Left ventricle myocardium superior (tissue), 1 donor: ENCODE measurements at regions not wholly inside any gene's neighbourhood (a gene's known extent, or its start where the extent isn't known, plus 50 kb on each side); places are given as distances from the start of the nearest gene placed in this dataset.

ENCODE experiments used
- ATAC-seq: fragments of 200-7000 bp; cut with Tn5 transposase; one replicate; pipeline ENCODE4 v1.9.1; 2020; ENCODE audit warnings: mild to moderate bottlenecking, moderate library complexity
- DNase-seq: peaks from one replicate; pipeline ENCODE4 v3.0.0-alpha.2; 2020
- intact Hi-C: fragments of 100-400 bp; cut with micrococcal nuclease; formaldehyde crosslinking; loops from one replicate; pipeline ENCODE4 v1.11.0; 2022
- donor health status: DM: no; HTN: yes; CAD: no; lungs with severe emphysema.

DNA sequence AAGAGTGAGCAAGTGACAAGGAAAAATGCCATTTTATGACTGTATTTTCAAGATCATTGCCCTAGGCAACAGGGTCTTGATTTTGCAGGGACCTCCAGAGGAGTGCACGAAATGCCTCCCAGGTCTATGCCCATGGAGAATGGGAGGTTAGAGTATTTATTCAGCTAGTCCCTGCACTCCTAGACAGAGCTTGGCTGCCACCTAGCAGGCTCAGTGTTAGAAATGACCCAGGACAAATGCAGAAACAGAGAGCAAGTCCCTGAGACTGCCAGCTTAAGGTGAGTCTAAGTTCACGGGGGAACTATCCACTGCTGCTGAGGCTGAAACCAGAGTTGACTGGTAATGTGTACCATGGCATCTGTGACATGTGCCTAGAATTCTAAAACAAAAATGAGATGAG is 506.4 kb downstream of the MED13L start:
- peak; percentile 26 for DNase-seq
- peak; percentile 64 for ATAC-seq
- intact Hi-C loops, result no loop called here

DNA sequence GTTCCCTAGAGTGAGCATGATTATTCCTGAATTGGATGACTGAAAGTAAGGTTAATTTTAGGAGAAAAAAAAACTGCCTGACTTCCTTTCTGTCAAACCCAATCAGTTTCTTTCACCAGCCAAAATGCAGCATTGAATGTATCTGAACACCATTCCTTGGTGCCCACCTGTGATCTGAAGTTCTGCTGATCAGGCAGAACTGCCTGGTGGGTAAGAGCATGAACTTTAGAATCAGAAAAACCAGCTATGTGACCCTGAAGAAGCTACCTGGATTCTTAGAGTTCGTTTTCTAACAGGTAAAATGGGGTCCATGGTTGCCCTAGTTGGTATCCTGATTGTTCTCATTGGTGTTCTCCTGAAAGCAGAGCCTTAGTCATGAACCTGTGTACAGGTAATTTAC is 506.9 kb downstream of the MED13L start:
- intact Hi-C loops, result no loop called here
- ATAC-seq (no peak), DNase-seq (no peak)

DNA sequence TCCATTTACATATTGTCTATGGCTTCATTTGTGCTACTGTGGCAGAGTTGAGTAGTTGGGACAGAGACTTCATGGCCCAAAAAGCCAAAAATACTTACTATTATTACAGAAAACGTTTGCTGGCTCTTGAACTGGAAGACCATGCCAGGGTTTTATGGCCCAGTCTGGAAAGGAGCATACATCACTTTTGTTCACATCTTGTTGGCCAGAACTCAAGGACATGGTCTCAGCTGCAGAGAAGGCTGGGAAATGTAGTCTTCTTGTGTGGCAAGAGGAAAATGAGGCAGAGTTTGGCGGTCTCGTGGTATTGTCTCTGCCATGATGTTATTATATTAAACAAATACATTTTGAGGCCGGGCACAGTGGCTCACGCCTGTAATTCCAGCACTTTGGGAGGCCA is 509.6 kb downstream of the MED13L start:
- ATAC-seq, result no peak
- no peak for DNase-seq
- intact Hi-C loops, result no loop called here

DNA sequence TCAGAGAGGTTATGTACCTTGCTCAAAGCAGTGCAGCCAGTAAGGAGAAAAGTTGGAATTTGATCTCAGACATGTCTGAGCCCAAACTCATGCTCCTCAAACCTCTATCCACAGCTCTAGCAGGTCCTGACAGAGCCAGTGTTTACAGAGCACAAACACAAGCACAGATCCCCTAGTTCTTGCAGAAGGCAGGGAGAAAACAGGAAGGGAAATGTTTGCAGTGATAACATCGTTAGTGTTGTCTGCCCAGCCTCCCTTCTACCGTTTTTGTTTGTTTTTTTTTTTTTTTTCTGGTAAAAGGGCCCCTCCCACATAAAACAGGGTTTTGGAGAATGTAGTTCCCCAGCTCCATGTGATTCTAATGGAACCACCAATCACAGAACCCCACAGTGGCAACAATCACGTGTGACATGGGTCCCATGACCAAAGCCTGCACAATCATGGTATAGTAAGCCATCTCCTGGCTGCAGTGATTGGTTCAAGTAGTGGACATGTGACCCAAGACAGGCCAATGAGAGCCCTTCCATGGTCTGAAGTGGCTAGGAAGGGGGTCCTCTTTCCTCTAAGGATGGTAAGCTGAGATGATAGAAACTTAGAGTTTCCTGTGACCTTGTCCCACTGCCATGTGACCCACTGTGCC is 513.4 kb downstream of the MED13L start:
- intact Hi-C loops, result no loop called here
- no peak for DNase-seq
- no peak for ATAC-seq

DNA sequence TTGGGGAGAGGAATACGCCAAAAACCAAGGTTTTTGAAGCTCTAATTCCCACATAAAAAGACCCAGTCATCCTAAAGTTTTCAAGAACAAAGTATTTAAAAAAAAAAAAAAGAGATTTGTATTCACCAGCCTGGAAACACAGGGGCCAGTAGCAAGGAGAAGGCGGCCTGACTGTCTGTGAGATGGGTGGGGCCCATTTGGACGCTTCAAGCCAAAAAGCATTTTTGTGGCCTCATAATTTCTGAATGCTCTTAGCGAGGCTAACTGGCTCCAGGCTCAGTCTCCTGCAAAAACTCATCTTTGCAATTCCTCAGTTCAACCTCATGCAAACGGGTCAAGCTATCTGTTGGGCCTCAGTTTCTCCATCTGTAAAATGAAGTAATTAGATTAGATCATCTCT is 514.1 kb downstream of the MED13L start:
- intact Hi-C loops, result no loop called here
- ATAC-seq, result no peak

DNA sequence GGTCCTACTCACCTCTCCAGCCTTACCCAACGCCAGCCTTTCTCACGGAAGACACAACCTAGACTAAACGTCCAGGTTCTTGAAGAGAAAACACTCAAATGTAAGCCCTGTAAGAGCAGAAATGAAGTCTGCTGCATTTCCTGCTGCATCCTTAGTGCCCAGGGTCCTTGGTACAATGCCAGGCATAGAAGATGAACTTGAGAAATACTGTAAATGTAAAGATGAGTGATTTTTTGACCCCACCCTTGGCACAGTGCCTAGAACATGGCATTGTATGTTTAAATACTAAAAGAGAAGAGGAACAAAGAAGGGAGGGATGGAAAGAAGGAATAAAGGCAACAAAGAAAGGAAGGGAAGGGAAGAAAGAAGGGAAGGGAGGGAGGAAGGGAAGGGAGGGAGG is 514.6 kb downstream of the MED13L start:
- intact Hi-C loops, result no loop called here
- no peak for DNase-seq

More for the DNA sequence above, 514.1 kb downstream of the MED13L start:
- DNase-seq, result no peak

DNA sequence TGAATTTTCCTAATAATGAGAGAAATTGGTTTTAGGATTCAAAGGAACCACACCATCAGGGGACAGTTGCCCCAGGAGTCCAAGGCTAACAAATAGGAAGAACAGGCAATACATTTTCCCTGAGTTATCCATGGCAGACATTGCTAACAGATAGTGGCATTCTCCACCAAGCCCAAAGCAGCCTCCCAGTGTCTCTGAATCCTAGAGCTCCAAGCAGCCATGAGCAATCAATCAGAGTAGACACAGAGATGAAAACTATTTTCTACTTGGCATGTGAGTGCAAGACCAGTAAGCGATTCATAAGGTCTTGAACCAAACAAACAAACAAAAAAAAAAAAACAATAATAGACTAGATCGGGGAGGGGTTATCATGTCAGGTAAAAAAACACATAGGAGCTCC is 515.7 kb downstream of the MED13L start:
- intact Hi-C loops, result no loop called here
- DNase-seq, result no peak
- no peak for ATAC-seq

More for the DNA sequence above, 514.6 kb downstream of the MED13L start:
- ATAC-seq, result no peak

DNA sequence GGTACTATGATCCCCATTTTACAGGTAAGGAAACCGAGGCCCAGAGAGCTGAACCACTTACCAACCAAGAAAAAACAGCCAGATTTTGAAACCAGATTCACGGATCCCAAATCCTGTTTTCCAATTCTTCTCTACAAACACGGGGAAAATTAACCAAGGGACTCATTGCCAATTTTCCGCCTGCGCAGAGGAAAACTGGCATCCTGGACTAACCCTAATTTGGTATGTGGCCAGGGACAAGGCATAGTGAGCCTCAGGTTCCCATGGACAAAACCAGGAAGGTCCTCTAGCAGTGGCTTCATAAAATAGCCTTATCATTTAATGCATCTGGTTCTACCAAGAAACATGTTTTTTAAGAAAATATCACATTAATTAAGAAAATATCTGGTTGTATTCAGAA is 517.3 kb downstream of the MED13L start:
- DNase-seq (no peak), ATAC-seq (no peak)
- intact Hi-C loops, result no loop called here

DNA sequence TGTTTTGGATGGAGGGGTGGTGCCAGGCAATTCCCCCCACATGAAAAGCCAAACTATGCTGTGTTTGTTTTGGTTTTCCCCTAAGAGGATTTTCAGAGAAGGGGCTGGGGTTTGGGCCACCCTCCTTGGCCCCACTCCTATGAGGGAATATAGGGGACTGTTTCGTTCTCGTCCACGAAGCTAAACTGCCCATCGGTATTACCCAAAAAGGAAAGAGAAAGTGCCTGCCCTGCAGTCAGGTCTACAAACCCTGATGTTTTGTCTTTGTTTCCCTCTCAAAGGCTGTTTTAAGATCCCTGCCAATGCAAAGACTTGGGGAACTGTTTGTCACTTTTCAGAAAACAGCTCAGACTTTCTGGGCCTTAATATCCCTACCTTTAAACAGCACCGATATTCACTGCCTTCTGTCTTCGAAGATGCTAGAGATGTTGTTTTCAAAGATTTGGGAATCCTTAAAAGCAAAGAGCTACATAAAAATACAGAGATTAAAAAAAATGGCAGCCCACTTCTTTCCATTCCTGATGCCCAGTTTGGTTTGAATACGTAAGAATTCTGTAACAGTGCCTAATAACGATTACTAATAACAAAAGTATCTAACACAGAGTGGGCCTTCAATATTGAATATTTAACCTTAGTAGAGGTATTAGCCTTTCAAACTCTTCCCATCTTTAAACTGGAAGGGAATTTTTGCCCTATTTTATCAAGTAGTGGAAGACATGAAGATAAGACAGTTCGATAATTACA is 518.4 kb downstream of the MED13L start:
- no peak for ATAC-seq
- no peak for DNase-seq
- intact Hi-C loops, result loop anchor here (10.0 kb wide), 1 partner anchor 156 kb away; no protein-coding TSS in a partner anchor

DNA sequence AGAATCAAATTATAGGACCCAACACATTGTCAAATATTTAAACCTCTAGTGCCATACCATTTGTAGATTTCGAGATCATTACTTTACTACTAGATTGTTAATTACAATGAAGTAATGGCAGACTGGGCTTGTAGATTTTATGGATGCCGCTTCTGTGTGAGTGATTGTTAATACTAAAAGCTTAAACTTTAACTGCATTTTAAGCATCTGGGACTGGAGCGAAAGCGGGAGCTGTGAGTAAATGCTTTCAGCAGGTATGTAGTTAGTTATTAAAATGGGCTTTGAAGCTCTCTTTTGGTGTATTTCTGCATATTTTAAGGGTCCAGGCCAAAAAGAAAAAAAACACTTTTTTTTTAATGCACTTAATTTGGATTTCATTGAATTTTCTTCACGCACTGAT is 519.3 kb downstream of the MED13L start:
- no peak for DNase-seq
- no peak for ATAC-seq
- intact Hi-C loops, result loop anchor here (10.0 kb wide), 1 partner anchor 157 kb away; no protein-coding TSS in a partner anchor

DNA sequence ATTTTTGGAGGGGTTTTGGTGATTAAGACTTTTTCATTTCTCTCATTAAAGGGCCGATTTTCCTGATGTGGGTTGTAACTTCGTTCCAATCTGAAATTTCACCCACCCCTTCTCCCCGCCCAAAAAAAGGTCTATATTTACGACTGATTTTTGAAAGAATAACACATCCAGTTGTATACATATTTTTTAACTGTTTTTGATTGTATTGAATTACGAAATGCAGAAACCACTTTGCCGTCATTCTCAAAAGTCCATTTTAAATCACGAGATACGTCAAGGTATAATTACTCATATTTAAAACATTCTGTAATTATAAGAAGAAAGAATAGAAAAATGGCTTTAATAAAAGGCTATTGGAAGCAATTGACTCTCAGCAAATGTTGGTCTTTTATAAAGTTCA is 520.7 kb downstream of the MED13L start:
- ATAC-seq, result no peak
- DNase-seq, result no peak
- intact Hi-C loops, result loop anchor here (10.0 kb wide), 1 partner anchor 158 kb away; no protein-coding TSS in a partner anchor

DNA sequence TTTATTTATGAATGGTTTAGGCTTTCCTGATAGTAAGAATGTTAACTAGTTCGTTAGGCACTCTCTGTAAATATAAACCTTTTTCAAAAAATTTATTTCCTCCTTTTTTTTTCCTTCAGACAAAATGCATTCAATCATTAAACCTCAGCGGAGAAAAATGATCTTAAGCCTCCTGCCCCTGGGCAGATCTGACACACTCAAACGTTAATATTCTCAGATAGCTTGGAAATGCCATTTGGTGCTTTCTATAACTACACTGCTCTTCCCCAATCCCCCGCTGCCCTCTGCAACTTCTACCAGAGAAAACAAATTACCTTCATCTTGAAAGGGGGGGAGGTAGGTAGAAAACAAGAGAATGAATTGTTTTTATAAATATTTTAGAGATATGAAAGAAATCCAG is 521.2 kb downstream of the MED13L start:
- ATAC-seq (no peak), DNase-seq (no peak)
- intact Hi-C loops, result loop anchor here (10.0 kb wide), 1 partner anchor 159 kb away; no protein-coding TSS in a partner anchor

DNA sequence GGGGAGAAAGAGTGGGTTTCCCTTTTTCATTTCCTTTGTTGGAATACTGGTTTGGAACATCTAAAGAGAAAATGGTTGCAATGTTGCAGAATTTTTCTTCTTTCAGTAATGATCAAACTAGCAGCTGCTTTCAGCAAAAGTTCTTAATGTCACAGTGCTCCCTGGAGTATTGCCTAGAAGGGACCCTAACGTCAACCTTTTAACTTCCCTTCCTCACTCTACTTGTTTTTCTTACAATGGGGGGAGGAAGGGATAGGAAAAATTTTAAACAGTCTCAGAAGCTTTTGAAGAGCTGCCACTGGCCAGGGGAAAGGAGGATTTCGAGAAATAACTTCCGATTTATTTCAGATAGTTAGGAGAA is 521.8 kb downstream of the MED13L start:
- no peak for DNase-seq
- no peak for ATAC-seq
- intact Hi-C loops, result loop anchor here (10.0 kb wide), 1 partner anchor 159 kb away; no protein-coding TSS in a partner anchor

DNA sequence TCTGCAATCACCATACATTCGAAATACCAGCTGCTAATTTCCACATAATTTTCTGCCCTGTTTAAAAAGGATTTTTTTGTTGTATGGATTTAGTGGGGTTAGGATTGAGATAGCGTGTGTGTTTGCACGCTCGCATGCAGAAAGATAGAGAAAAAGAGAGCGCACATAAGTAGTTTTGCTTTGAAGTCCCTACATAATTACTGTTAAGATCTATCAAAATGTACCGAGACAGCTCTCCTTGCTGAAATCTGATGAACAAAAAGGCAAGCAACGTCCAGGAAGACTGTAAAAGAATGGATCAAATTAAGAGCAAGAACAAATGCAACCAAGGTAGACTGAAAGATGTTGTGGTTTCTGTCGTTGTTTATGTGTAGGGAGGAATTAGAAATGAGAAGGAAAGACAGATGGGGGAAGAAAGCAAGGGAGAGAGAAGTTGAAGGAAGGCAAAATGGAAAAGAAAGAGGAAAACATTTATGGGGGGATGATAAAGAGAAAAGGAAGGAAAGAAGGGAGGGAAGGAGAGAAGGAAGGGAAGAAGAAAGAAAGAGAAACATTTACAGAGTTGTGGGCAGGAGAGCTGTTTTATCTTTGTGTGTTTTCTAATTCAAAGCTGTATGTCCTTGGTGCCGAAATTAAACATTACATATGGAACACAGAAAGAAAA is 522.3 kb downstream of the MED13L start:
- ATAC-seq, result no peak
- intact Hi-C loops, result loop anchor here (10.0 kb wide), 1 partner anchor 160 kb away; no protein-coding TSS in a partner anchor
- DNase-seq, result no peak

DNA sequence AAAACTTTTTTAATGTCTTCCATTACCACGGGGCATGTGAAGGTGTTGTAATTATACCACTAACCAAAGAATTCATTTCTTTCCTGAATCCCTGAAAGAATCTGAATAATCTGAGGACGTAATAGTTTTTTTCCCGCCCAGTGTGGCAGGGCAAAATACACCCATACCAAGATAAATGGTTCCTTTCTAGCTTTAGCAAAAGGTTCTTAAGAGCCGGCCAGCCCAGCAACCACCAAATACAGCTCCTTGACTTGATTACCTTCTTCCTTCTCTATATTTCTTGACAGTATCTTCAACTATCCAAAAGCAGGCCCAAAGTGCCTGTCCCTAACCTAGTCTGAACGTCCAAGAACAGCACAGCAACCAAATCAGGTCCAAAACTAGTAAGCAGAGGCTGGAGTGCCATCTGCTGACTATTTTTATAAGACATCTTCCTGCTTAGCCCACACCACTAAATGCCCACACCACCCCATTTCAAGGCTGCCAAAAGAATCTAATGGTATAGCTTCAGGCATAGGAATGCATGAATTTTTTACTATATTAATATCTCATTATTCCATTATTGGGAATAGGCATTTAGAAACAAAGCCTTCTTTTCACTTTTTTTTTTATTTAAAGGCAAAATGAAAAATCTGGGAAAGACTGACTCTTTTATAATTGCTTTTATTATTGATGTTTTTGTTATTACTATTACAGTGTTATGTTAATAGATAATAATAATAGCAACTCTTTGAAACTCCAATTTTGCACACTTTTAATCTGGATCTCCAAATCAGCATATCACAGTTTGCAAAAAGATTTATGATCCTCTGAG is 524.4 kb downstream of the MED13L start:
- intact Hi-C loops, result loop anchor here (5.0 to 10.0 kb wide), 2 partner anchors 162 to 1091 kb away; no protein-coding TSS in a partner anchor
- DNase-seq, result no peak
- peak; percentile 91 for ATAC-seq

DNA sequence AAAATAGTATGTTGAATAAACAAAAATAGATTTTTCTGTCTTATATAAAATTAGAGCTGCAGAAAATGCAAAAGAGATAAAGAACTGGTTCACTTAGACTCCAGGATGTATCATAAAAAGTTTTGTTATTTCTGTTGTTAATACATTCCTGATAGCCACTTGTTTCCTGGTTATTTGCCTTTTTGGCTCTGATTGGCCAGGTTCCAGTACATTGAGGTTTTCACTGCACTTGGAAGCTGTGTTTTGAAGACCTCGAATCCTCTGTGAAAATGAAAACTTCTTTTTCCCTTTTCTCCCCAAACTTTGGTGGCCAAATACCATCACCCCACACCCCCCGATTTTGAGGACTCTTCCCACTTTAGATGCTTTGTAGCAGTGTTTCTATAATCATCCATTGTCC is 525.3 kb downstream of the MED13L start:
- ATAC-seq, result no peak
- intact Hi-C loops, result loop anchor here (5.0 to 10.0 kb wide), 2 partner anchors 163 to 1090 kb away; no protein-coding TSS in a partner anchor
- no peak for DNase-seq

DNA sequence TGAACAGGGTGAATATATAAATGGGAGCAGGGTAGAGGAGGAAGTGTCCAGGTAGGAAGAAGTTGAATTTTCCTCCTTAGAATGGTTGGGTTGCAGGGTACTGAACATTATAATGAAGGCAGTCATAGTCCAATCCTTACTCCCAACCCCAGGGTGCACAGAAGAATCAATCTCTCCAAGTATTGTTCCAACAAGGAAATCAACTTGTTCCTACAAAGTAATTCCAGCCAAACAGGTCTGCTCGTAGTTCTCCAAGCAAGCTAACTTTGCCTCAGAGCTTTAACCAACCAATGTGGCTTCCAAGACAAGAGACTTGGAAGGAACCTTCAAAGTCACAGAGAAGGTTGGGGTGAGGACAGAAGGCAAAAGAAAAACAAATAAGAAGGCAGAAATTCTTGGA is 527.2 kb downstream of the MED13L start:
- DNase-seq (no peak), ATAC-seq (no peak)
- intact Hi-C loops, result loop anchor here (5.0 to 10.0 kb wide), 2 partner anchors 164 to 1088 kb away; no protein-coding TSS in a partner anchor

DNA sequence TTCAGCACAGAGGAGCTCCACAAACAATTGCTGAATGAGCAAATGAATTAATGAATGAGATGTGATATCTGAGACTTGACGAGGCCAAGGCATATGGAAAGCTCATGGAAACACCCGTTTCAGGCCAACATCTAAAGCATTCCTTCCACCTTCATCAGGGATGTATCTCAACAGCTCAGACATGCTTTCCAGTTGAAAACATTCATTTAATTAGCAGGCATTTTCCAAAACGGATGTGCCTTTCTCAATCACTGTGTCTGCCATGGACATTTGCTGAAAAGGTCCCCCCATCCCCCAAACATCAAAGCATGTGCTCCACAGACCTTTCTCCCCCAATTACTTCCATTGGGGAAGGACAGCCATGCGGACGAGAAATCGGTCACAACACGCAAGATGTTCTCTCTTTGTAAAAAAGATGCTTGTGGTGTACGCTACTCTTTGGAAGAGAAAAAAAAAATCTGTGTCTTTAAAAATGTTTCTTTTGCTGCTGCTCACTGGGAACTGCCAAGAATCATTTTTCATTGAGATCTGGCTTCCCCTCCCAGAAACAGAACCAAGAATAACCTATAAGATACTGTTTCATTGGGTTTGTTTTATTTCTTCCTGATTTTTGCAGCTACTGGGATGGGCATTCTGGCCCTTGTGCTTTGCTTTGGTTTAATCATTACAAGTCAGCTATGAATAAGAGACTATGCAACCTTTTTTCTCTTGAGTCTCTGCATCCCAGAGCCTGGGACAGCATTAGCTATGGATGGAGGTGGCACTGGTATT is 528.2 kb downstream of the MED13L start:
- no peak for ATAC-seq
- intact Hi-C loops, result no loop called here
- DNase-seq, result no peak
